ENCODE measurements at regions not wholly inside any gene's neighbourhood (a gene's known extent, or its start where the extent isn't known, plus 50 kb on each side); places are given as distances from the start of the nearest gene placed in this dataset.
A peak's percentile ranks its signal among the peaks of the same experiment; 100 is the strongest.

DNA sequence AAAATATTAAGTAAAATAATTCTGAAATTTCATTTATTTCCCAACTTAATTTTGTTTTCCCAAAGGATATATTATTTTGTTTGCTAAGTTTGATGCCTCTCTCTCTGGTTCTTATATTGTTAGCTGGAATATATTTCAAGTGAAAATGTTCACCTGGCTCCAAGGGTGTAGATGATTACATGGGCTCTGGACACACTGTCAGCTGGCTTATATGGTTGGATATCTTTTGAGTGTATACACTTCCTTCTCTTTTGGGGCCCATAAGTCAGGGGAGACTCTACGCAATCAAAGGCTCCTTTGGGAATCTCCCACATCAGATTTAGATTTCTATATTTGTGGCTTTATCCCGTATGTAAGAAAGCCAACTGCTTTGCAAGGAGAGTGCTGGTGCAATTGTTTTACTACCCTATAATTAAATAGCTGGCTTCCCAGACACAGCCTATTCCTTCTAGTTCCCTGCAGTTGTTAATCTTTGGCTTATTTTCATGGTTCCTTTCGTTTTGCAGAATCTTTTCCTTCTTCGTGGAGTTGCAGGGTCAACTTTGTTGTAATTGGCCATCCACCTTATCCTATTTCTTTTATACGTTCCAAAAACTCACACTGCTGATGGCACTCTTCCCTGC, 225.7 kb downstream of the DPH6 start:
- DNase-seq (ENCODE audit: low spot score) (no peak), ATAC-seq (ENCODE audit: low FRiP score) (no peak)
- TF ChIP-seq, protein P1, sequence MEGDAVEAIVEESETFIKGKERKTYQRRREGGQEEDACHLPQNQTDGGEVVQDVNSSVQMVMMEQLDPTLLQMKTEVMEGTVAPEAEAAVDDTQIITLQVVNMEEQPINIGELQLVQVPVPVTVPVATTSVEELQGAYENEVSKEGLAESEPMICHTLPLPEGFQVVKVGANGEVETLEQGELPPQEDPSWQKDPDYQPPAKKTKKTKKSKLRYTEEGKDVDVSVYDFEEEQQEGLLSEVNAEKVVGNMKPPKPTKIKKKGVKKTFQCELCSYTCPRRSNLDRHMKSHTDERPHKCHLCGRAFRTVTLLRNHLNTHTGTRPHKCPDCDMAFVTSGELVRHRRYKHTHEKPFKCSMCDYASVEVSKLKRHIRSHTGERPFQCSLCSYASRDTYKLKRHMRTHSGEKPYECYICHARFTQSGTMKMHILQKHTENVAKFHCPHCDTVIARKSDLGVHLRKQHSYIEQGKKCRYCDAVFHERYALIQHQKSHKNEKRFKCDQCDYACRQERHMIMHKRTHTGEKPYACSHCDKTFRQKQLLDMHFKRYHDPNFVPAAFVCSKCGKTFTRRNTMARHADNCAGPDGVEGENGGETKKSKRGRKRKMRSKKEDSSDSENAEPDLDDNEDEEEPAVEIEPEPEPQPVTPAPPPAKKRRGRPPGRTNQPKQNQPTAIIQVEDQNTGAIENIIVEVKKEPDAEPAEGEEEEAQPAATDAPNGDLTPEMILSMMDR (IDR thresholded peaks at IDR 0.05), result no peak

DNA sequence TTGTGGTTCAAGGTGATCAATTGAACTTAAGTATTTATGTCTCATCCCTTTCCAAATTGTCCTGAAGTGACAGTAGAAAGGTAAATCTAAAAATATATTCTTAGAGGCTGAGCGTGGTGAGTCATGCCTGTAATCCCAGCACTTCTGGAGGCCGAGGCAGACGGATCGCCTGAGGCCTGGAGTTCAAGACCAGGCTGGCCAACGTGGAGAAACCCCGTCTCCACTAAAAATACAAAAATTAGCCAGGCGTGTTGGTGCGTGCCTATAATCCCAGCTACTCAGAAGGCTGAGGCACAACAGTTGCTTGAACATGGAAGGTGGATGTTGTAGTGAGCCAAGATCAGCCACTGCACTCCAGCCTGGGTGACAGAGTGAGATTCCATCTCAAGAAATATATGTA, 226.6 kb downstream of the DPH6 start:
- DNase-seq (ENCODE audit: low spot score) (no peak), ATAC-seq (ENCODE audit: low FRiP score) (no peak)
- TF ChIP-seq, protein P1 (IDR thresholded peaks at IDR 0.05), result no peak

DNA sequence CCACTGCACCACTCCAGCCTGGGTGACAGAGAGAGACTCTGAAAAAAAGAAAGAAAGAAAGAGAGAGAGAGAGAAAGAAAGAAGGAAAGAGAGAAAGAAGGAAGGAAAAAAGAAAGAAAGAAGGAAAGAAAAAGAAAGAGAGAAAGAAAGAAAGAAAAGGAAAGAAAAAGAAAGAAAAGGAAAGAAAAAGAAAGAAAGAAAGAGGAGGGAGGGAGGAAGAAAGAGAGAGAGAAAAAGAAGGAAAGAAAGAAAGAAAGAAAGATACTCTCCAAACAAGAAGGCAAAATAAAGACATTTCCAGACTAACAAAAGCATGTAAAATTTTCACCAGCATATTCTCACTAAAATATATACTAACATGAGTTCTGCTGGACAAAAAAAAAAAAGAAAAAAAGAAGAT, 228.7 kb downstream of the DPH6 start:
- no peak for ATAC-seq (ENCODE audit: low FRiP score)
- DNase-seq (ENCODE audit: low spot score), result no peak
- TF ChIP-seq, protein P1 (IDR thresholded peaks at IDR 0.05), result no peak

DNA sequence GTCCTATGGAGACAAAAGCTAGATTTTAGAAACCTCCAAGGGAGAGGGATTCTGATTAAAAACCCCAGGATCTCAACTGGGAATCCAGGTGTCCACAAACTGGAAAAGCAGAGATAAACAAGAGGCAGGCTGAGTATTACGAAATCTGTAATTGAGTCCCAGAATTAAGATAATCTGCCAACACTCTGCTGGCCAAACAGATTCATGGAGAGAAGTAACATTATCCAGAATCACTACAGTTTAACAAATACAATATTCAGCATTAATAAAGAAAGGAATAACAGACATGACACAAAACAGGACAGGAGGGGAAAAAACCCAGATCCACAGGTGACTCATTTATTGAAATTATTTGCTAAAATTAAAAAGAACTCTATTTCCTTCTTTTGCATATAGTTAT, 227.2 kb upstream of the NANOGP8 start:
- ATAC-seq (ENCODE audit: low FRiP score) (peak; percentile 16), DNase-seq (ENCODE audit: low spot score) (no peak)
- TF ChIP-seq, protein P1 (IDR thresholded peaks at IDR 0.05), result no peak

DNA sequence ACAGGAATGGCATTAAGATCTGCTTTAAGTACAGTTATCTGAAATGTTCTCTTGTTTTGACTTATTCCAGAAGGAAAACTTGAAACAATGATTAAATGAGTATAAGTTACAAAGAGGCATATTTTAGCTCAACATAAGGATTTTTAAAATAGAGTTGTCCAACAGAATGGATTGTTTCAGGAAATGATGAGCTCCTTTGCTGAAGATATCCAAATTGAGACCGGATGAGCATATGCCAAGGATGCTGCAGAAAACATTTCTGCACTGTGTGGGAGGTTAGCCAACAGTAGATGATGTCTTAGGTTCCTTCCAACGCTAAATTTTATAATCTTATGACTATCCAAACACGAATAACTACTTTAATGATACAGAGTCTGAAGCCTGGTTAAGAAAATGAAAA, 226.5 kb upstream of the NANOGP8 start:
- ATAC-seq (ENCODE audit: low FRiP score), result no peak
- DNase-seq (ENCODE audit: low spot score), result no peak
- TF ChIP-seq, protein P1 (IDR thresholded peaks at IDR 0.05), result no peak

DNA sequence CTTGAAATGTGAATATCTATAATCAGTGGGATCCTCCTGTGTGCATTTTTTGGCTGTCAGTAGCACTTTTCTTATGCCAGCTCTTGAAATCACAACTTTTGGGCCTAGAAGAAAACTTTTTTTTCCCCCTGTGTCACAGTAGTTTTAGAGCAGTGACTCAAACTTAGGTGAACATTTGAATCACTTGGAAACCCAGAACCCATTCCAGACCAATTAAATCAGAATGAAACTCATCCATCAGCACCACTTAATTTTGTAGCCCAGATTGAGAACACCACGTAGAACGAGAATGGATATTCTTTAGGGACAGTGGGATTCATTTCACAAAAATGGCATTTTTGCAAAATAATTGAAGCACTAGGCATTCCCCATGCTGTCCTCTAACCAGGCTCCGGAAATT, 224.8 kb upstream of the NANOGP8 start:
- no peak for ATAC-seq (ENCODE audit: low FRiP score)

DNA sequence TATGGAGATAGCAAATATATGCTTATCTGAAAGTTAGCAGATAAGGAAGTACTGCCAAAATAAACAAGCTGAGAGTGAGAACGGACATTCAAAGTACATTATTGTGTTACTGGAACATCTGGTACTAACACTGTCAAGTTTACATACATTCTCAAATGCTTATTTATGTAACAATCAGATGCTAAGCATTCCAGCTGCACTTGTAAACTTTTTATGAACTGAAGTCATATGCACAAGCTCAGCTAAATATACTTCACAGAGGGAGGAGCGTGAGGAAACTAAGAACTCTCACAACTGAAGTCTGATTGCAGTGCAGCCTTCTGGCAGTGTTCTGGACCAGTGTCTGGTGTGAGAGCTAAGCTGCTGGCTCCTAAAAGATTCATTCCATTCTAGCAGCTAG, 223.7 kb upstream of the NANOGP8 start:
- DNase-seq (ENCODE audit: low spot score), result no peak
- ATAC-seq (ENCODE audit: low FRiP score), result no peak
- TF ChIP-seq, protein P1 (IDR thresholded peaks at IDR 0.05), result no peak

More for the DNA sequence above, 224.8 kb upstream of the NANOGP8 start:
- no peak for DNase-seq (ENCODE audit: low spot score)
- TF ChIP-seq, protein P1 (IDR thresholded peaks at IDR 0.05), result no peak

All from omental fat pad (tissue), 3 donors.